22Rv1 (cell line): ENCODE measurements at regions not wholly inside any gene's neighbourhood (a gene's known extent, or its start where the extent isn't known, plus 50 kb on each side); places are given as distances from the start of the nearest gene placed in this dataset.

ENCODE experiments used
- ZFX ChIP-seq: fragments of 450-650 bp; IDR thresholded peaks from 2 replicates; pipeline ENCODE4 v1.6.1; 2017; ENCODE audit warnings: antibody characterized with exemption, borderline replicate concordance
- TF ChIP-seq, protein P1 (sequence below): fragments of 450-650 bp; IDR thresholded peaks from 2 replicates; pipeline ENCODE4 v1.5.1; 2017; ENCODE audit warnings: mild to moderate bottlenecking

- no peak for TF ChIP-seq ZFX
- TF ChIP-seq, protein P1, sequence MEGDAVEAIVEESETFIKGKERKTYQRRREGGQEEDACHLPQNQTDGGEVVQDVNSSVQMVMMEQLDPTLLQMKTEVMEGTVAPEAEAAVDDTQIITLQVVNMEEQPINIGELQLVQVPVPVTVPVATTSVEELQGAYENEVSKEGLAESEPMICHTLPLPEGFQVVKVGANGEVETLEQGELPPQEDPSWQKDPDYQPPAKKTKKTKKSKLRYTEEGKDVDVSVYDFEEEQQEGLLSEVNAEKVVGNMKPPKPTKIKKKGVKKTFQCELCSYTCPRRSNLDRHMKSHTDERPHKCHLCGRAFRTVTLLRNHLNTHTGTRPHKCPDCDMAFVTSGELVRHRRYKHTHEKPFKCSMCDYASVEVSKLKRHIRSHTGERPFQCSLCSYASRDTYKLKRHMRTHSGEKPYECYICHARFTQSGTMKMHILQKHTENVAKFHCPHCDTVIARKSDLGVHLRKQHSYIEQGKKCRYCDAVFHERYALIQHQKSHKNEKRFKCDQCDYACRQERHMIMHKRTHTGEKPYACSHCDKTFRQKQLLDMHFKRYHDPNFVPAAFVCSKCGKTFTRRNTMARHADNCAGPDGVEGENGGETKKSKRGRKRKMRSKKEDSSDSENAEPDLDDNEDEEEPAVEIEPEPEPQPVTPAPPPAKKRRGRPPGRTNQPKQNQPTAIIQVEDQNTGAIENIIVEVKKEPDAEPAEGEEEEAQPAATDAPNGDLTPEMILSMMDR = no peak
Observed at GRCh38 chr2:144219979-144220378, 299.9 kb downstream of the ZEB2 start.
